MM.1S (cell line): ENCODE measurements at regions not wholly inside any gene's neighbourhood (a gene's known extent, or its start where the extent isn't known, plus 50 kb on each side); places are given as distances from the start of the nearest gene placed in this dataset.
"Not testable (repeated sequence)": the region's sequence is repeated elsewhere in the genome, so short reads cannot be mapped to it uniquely, and the experiment has no call there.

ENCODE experiments used
- DNase-seq: peaks from one replicate; pipeline ENCODE4 v3.0.0-alpha.2; 2015
- H2AFZ ChIP-seq: fragments of 300-600 bp; sonication (generic); 2 replicates; pipeline ENCODE4 v1.6.0; 2016; ENCODE audit warnings: antibody characterized with exemption, low read length
- H3F3A ChIP-seq: fragments of 300-600 bp; sonication (generic); 2 replicates; pipeline ENCODE4 v1.6.1; 2016; ENCODE audit warnings: mild to moderate bottlenecking, antibody characterized with exemption, low read length, moderate library complexity, mixed read lengths; ENCODE audit not compliant: insufficient read depth
- H3K27ac ChIP-seq: fragments of 300-600 bp; sonication (generic); 2 replicates; pipeline ENCODE4 v1.5.1; 2016; ENCODE audit warnings: mild to moderate bottlenecking, low read length
- H3K27me3 ChIP-seq: fragments of 300-600 bp; sonication (generic); replicated peaks from 2 replicates; pipeline ENCODE4 v1.6.0; 2016; ENCODE audit warnings: low read length; ENCODE audit not compliant: insufficient read depth
- H3K36me3 ChIP-seq: fragments of 300-600 bp; sonication (generic); replicated peaks from 2 replicates; pipeline ENCODE4 v1.6.1; 2016; ENCODE audit warnings: mild to moderate bottlenecking, low read length, mixed read lengths; ENCODE audit not compliant: insufficient read depth
- H3K4me1 ChIP-seq: fragments of 300-600 bp; sonication (generic); 2 replicates; pipeline ENCODE4 v1.6.1; 2016; ENCODE audit warnings: low read length, mixed read lengths
- H3K4me2 ChIP-seq: fragments of 300-600 bp; sonication (generic); 2 replicates; pipeline ENCODE4 v1.6.0; 2016; ENCODE audit warnings: low read depth, low read length
- H3K4me3 ChIP-seq: fragments of 300-600 bp; sonication (generic); 2 replicates; pipeline ENCODE4 v1.5.1; 2016; ENCODE audit warnings: low read length, mixed read lengths
- H3K79me2 ChIP-seq: fragments of 300-600 bp; sonication (generic); 2 replicates; pipeline ENCODE4 v1.6.1; 2016; ENCODE audit warnings: mixed run types, low read length, mixed read lengths
- H3K9ac ChIP-seq: fragments of 300-600 bp; sonication (generic); 2 replicates; pipeline ENCODE4 v1.6.1; 2016; ENCODE audit warnings: low read length, mixed read lengths
- H3K9me2 ChIP-seq: fragments of 300-600 bp; sonication (generic); replicated peaks from 2 replicates; pipeline ENCODE4 v1.6.1; 2016; ENCODE audit warnings: mild to moderate bottlenecking, low read length, mixed read lengths; ENCODE audit not compliant: insufficient read depth
- H3K9me3 ChIP-seq: fragments of 300-600 bp; sonication (generic); replicated peaks from 2 replicates; pipeline ENCODE4 v1.6.1; 2016; ENCODE audit warnings: mild to moderate bottlenecking, low read length, mixed read lengths; ENCODE audit not compliant: insufficient read depth
- H4K20me1 ChIP-seq: fragments of 300-600 bp; sonication (generic); 2 replicates; pipeline ENCODE4 v1.6.1; 2016; ENCODE audit warnings: mild to moderate bottlenecking, low read length, moderate library complexity, mixed read lengths; ENCODE audit not compliant: insufficient read depth
- EZH2 ChIP-seq: fragments of 300-600 bp; sonication (generic); optimal IDR thresholded peaks from 2 replicates; pipeline ENCODE3; 2017; ENCODE audit warnings: low read depth, mild to moderate bottlenecking, antibody characterized with exemption, low read length, mixed read lengths
- EZH2phosphoT487 ChIP-seq: fragments of 300-600 bp; sonication (generic); IDR thresholded peaks from 2 replicates; pipeline ENCODE4 v1.6.1; 2018; ENCODE audit warnings: antibody characterized with exemption, low read length
- TF ChIP-seq, protein P1 (sequence below): fragments of 300-600 bp; sonication (generic); IDR thresholded peaks from 2 replicates; pipeline ENCODE4 v1.5.1; 2016; ENCODE audit warnings: antibody characterized with exemption, low read length, mixed read lengths

DNA sequence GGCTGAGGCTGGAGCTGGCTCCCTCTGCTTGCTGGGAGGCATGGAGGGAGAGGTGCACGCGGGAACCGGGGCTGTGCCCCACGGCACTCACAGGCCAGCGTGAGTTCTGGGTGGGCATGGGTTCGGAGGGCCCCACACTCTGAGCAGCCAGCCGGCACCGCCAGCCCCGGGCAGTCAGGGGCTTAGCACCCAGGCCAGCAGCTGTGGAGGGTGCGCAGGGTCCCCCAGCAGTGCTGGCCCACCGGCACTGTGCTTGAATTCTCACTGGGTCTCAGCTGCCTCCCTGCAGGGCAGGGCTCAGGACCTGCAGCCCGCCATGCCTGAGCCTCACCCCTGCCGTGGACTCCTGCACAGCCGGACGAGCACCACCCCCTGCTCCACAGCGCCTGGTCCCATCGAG, 164.9 kb upstream of the PLD5 start:
- Histone ChIP-seq H3K27me3 (no peaks in the 10 kb centered on the region), H4K20me1 (no peaks in the 10 kb centered on the region), H3K9me3 (no peaks in the 10 kb centered on the region), H2AFZ (no peak overlapping the region), H3K27ac (no peak overlapping the region), H3K4me2 (no peak overlapping the region), H3K4me1 (no peaks in the 10 kb centered on the region), H3K79me2 (no peaks in the 10 kb centered on the region), H3F3A (no peaks in the 10 kb centered on the region), H3K36me3 (no peaks in the 10 kb centered on the region), H3K9ac (no peak overlapping the region), H3K4me3 (no peak overlapping the region), H3K9me2 (no peaks in the 10 kb centered on the region)
- no peak for DNase-seq
- TF ChIP-seq EZH2phosphoT487 (no peak), EZH2 (no peak)
- TF ChIP-seq, protein P1, sequence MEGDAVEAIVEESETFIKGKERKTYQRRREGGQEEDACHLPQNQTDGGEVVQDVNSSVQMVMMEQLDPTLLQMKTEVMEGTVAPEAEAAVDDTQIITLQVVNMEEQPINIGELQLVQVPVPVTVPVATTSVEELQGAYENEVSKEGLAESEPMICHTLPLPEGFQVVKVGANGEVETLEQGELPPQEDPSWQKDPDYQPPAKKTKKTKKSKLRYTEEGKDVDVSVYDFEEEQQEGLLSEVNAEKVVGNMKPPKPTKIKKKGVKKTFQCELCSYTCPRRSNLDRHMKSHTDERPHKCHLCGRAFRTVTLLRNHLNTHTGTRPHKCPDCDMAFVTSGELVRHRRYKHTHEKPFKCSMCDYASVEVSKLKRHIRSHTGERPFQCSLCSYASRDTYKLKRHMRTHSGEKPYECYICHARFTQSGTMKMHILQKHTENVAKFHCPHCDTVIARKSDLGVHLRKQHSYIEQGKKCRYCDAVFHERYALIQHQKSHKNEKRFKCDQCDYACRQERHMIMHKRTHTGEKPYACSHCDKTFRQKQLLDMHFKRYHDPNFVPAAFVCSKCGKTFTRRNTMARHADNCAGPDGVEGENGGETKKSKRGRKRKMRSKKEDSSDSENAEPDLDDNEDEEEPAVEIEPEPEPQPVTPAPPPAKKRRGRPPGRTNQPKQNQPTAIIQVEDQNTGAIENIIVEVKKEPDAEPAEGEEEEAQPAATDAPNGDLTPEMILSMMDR, result no peak

DNA sequence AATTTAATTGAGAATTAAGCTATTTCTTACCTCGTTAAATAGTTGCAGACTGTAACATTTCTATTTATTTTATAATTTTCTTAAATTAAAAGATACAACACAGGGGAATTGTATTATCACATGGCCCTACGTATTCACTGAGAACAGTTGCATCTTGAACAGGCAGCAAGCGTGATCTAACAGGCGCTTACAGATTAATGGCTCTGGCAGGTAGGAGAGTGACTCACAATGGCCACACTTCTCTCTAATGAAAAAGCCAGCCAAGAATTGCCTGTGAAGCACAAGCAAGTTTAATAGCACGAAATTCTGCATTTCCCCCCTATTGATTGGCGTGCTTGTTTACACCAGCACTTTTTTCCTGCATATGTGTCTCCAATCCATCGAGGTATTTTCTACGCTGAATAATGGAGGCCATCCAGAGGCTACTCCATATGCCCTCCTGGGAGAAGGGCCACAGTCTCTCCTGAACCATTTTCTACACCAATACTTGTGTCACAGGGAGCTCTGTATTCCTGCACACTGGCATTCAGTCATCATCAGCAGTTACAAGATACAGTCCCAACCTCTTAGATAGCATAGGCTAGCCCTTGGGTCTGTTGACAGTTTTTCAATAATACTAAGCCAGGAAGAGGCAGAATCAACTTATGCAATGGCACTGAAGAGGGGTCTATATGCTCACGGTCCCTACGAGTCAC, 150.6 kb upstream of the PLD5 start:
- TF ChIP-seq EZH2phosphoT487, result no peak
- no peak for TF ChIP-seq EZH2
- TF ChIP-seq, protein P1, result no peak

DNA sequence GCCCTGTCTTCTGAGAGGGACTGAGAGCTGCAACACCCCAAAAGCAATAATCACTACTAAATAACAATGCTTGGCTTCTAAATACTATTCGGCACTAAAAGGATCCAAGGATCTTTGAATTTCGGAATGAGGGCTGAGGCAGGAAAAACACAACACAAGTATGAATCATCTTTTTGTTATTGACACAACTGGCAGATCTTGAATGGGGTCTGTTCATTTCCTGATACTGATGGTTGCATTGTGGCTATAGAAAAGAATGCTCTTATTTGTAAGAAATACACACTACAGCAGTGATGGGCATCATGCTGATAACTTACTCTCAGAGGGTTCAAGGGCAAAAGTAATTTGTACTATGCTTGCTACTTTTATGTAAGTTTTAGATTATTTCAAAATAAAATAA, 149.2 kb upstream of the PLD5 start:
- Histone ChIP-seq H3K27me3 (no peaks in the 10 kb centered on the region), H3K36me3 (no peaks in the 10 kb centered on the region), H3K9me3 (no peaks in the 10 kb centered on the region), H3K79me2 (no peaks in the 10 kb centered on the region), H3K4me2 (no peak overlapping the region), H4K20me1 (no peaks in the 10 kb centered on the region), H3K4me3 (no peak overlapping the region), H3K4me1 (no peaks in the 10 kb centered on the region), H3K9me2 (no peaks in the 10 kb centered on the region), H3K9ac (no peak overlapping the region), H3F3A (no peaks in the 10 kb centered on the region), H3K27ac (no peak overlapping the region), H2AFZ (no peak overlapping the region)
- no peak for DNase-seq
- no peak for TF ChIP-seq EZH2
- no peak for TF ChIP-seq EZH2phosphoT487
- TF ChIP-seq, protein P1, result no peak

More for the DNA sequence above, 150.6 kb upstream of the PLD5 start:
- Histone ChIP-seq H3K4me2 (no peak overlapping the region), H3K9ac (no peak overlapping the region), H3K27ac (no peak overlapping the region), H3K79me2 (no peaks in the 10 kb centered on the region), H4K20me1 (no peaks in the 10 kb centered on the region), H3K9me2 (no peaks in the 10 kb centered on the region), H3F3A (no peaks in the 10 kb centered on the region), H3K27me3 (no peaks in the 10 kb centered on the region), H3K9me3 (no peaks in the 10 kb centered on the region), H2AFZ (no peak overlapping the region), H3K4me1 (no peaks in the 10 kb centered on the region), H3K4me3 (no peak overlapping the region), H3K36me3 (no peaks in the 10 kb centered on the region)
- DNase-seq, result no peak

DNA sequence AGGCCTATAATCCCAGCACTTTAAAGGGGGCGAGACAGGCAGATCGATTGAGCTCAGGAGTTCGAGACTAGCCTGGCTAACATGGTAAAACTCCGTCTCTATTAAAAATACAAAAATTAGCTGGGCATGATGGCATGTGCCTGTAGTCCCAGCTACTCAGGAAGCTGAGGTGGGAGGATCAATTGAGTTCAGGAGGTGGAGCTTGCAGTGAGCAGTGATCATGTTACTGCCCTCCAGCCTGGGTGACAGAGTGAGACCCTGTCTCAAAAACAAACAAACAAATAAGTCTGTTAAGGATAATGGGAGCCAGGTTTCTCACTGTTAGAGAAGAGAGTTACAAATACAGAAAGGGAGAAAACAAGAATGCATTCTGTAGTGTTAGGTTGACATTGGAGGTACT, 148.7 kb upstream of the PLD5 start:
- H3K4me1 ChIP-seq, H3K36me3 ChIP-seq, H3F3A ChIP-seq, H2AFZ ChIP-seq, DNase-seq, H3K9me3 ChIP-seq, H3K4me2 ChIP-seq, H4K20me1 ChIP-seq, H3K79me2 ChIP-seq, H3K27ac ChIP-seq, H3K9ac ChIP-seq, H3K27me3 ChIP-seq, H3K9me2 ChIP-seq, H3K4me3 ChIP-seq: not testable (repeated sequence)
